GM23338 (cell line): ENCODE measurements at regions not wholly inside any gene's neighbourhood (a gene's known extent, or its start where the extent isn't known, plus 50 kb on each side); places are given as distances from the start of the nearest gene placed in this dataset.

Experiments
- ATAC-seq: fragments of 200-7000 bp; cut with Tn5 transposase; 3 replicates; pipeline ENCODE4 v1.9.1; 2020
- DNase-seq: peaks from one replicate; pipeline ENCODE4 v3.0.0-alpha.2; 2015; ENCODE audit warnings: low spot score
- H2AFZ ChIP-seq: fragments of 200-600 bp; sonication (generic); 2 replicates; pipeline ENCODE4 v1.8.0; 2016; ENCODE audit warnings: antibody characterized with exemption, mild to moderate bottlenecking, moderate library complexity
- H3F3A ChIP-seq: fragments of 200-600 bp; sonication (generic); replicated peaks from 2 replicates; pipeline ENCODE4 v1.8.0; 2017; ENCODE audit warnings: antibody characterized with exemption, mixed run types, low read depth
- H3K27ac ChIP-seq: fragments of 200-600 bp; sonication (generic); 2 replicates; pipeline ENCODE4 v1.6.1; 2016; ENCODE audit warnings: low read depth
- H3K27me3 ChIP-seq: fragments of 200-600 bp; sonication (generic); 2 replicates; pipeline ENCODE4 v1.8.0; 2016; ENCODE audit warnings: mild to moderate bottlenecking, mixed run types, moderate library complexity; ENCODE audit not compliant: insufficient read depth
- H3K36me3 ChIP-seq: fragments of 200-600 bp; sonication (generic); 2 replicates; pipeline ENCODE4 v1.8.0; 2016; ENCODE audit warnings: mild to moderate bottlenecking; ENCODE audit not compliant: insufficient read depth
- H3K4me1 ChIP-seq: fragments of 200-600 bp; sonication (generic); 2 replicates; pipeline ENCODE4 v1.8.0; 2016; ENCODE audit warnings: mild to moderate bottlenecking, moderate library complexity; ENCODE audit not compliant: insufficient read depth
- H3K4me2 ChIP-seq: fragments of 200-600 bp; sonication (generic); 2 replicates; pipeline ENCODE4 v1.7.1; 2017; ENCODE audit warnings: mixed run types
- H3K4me3 ChIP-seq: fragments of 200-600 bp; sonication (generic); 2 replicates; pipeline ENCODE4 v1.6.1; 2016; ENCODE audit warnings: mixed run types
- H3K79me2 ChIP-seq: fragments of 200-600 bp; sonication (generic); replicated peaks from 2 replicates; pipeline ENCODE4 v1.8.0; 2017; ENCODE audit warnings: mild to moderate bottlenecking; ENCODE audit not compliant: insufficient read depth
- H3K9me2 ChIP-seq: fragments of 200-600 bp; sonication (generic); 2 replicates; pipeline ENCODE4 v1.8.0; 2017; ENCODE audit not compliant: insufficient read depth
- H4K20me1 ChIP-seq: fragments of 200-600 bp; sonication (generic); replicated peaks from 2 replicates; pipeline ENCODE4 v1.8.0; 2017; ENCODE audit warnings: mild to moderate bottlenecking; ENCODE audit not compliant: insufficient read depth
- H3K27ac Mint-ChIP-seq: 2 replicates; pipeline ENCODE4 v1.8.0; 2020; ENCODE audit warnings: inconsistent platforms, mild to moderate bottlenecking, moderate library complexity, mixed read lengths
- H3K27me3 Mint-ChIP-seq: 3 replicates; pipeline ENCODE4 v1.8.0; 2022; ENCODE audit warnings: low read depth, mild to moderate bottlenecking, moderate library complexity, mixed read lengths, inconsistent platforms; ENCODE audit not compliant: insufficient read depth, poor library complexity
- H3K36me3 Mint-ChIP-seq: 3 replicates; pipeline ENCODE4 v1.8.0; 2021; ENCODE audit warnings: low read depth, mild to moderate bottlenecking, inconsistent platforms, moderate library complexity, mixed read lengths
- H3K4me1 Mint-ChIP-seq: 3 replicates; pipeline ENCODE4 v1.8.0; 2020; ENCODE audit warnings: mild to moderate bottlenecking, inconsistent platforms, mixed read lengths
- H3K4me3 Mint-ChIP-seq: 3 replicates; pipeline ENCODE4 v1.8.0; 2021; ENCODE audit warnings: moderate library complexity, mild to moderate bottlenecking, inconsistent platforms, mixed read lengths
- H3K9me3 Mint-ChIP-seq: 3 replicates; pipeline ENCODE4 v1.8.0; 2020; ENCODE audit warnings: moderate library complexity, mild to moderate bottlenecking, inconsistent platforms, mixed read lengths
- CREB1 ChIP-seq: fragments of 250-450 bp; sonication (Bioruptor Pico); IDR thresholded peaks from 2 replicates; pipeline ENCODE4 v1.5.0; 2020; ENCODE audit warnings: low read depth, mild to moderate bottlenecking, moderate library complexity
- EZH2 ChIP-seq: fragments of 200-600 bp; sonication (generic); IDR thresholded peaks from one replicate; pipeline ENCODE4 v1.8.0; 2017; ENCODE audit warnings: antibody characterized with exemption, mild to moderate bottlenecking, low read depth; ENCODE audit not compliant: unreplicated experiment
- JUNB ChIP-seq: IDR thresholded peaks from one replicate; pipeline ENCODE4 v1.6.1; 2016; ENCODE audit warnings: antibody characterized with exemption; ENCODE audit not compliant: unreplicated experiment
- NANOG ChIP-seq: IDR thresholded peaks from 2 replicates; pipeline ENCODE4 v1.6.1; 2016; ENCODE audit warnings: antibody characterized with exemption, borderline replicate concordance
- POLR2AphosphoS5 ChIP-seq: IDR thresholded peaks from 2 replicates; pipeline ENCODE4 v1.6.1; 2016; ENCODE audit warnings: antibody characterized with exemption, low read depth
- STAT1 ChIP-seq: IDR thresholded peaks from one replicate; pipeline ENCODE4 v1.6.1; 2016; ENCODE audit warnings: antibody characterized with exemption; ENCODE audit not compliant: unreplicated experiment
- ZNF114 ChIP-seq: fragments of 250-450 bp; sonication (Bioruptor Pico); IDR thresholded peaks from 2 replicates; pipeline ENCODE4 v1.5.0; 2020; ENCODE audit warnings: mild to moderate bottlenecking, moderate library complexity
- ZNF331 ChIP-seq: fragments of 250-450 bp; sonication (Bioruptor Pico); IDR thresholded peaks from 2 replicates; pipeline ENCODE4 v1.5.0; 2020; ENCODE audit warnings: low read depth, mild to moderate bottlenecking, moderate library complexity
- TF ChIP-seq, protein P1 (sequence below): IDR thresholded peaks from 2 replicates; pipeline ENCODE4 v1.6.1; 2016; ENCODE audit warnings: antibody characterized with exemption
- TF ChIP-seq, protein P2 (sequence below), 2 experiments: fragments of 200-600 bp in 1 of 2; sonication (generic) in 1 of 2; conservative IDR thresholded peaks; 2 replicates each; pipeline versions ENCODE4 v1.5.1 to v1.6.1; 2016 to 2017; ENCODE audit warnings: antibody characterized with exemption in 2 of 2, low read depth in 2 of 2, mild to moderate bottlenecking in 2 of 2, moderate library complexity in 1 of 2
- TF ChIP-seq, protein P3 (sequence below): IDR thresholded peaks from one replicate; pipeline ENCODE4 v1.6.1; 2018; ENCODE audit warnings: antibody characterized with exemption; ENCODE audit not compliant: unreplicated experiment

DNA sequence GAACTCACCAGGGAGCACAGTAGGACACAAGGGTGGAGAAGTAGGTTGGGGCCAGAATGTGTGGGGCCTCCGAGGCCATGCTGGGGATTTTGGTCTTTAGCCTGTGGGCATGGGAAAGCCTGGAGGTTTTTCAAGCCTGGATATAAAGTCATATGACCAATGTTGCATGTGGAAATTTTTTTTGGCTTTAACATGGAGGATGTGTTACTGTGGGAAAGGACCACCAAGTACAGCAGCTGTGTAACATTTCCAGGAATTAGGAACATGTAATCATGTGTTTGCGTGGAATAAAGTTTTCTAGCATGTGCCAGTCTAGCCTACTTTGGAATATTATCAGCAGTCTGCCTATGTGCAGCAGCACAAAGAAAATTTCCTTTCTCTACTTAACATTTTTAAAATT is 78.5 kb downstream of the TNFSF18 start:
- no peaks in the 10 kb centered on the region for H3K36me3 ChIP-seq
- no peaks in the 10 kb centered on the region for H3K79me2 ChIP-seq
- H3K4me1 ChIP-seq = no peaks in the 10 kb centered on the region
- no peak for ATAC-seq
- H3K4me3 Mint-ChIP-seq = no peak overlapping the region
- no peak overlapping the region for H3K27ac ChIP-seq
- no peak for DNase-seq
- H2AFZ ChIP-seq = no peak overlapping the region
- no peak for TF ChIP-seq STAT1
- TF ChIP-seq, protein P1, sequence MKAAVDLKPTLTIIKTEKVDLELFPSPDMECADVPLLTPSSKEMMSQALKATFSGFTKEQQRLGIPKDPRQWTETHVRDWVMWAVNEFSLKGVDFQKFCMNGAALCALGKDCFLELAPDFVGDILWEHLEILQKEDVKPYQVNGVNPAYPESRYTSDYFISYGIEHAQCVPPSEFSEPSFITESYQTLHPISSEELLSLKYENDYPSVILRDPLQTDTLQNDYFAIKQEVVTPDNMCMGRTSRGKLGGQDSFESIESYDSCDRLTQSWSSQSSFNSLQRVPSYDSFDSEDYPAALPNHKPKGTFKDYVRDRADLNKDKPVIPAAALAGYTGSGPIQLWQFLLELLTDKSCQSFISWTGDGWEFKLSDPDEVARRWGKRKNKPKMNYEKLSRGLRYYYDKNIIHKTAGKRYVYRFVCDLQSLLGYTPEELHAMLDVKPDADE = no peak
- no peak for TF ChIP-seq CREB1 (CRISPR knock-in tag)
- TF ChIP-seq EZH2 = no peak
- TF ChIP-seq NANOG = no peak
- TF ChIP-seq ZNF114 = no peak
- TF ChIP-seq, protein P2, sequence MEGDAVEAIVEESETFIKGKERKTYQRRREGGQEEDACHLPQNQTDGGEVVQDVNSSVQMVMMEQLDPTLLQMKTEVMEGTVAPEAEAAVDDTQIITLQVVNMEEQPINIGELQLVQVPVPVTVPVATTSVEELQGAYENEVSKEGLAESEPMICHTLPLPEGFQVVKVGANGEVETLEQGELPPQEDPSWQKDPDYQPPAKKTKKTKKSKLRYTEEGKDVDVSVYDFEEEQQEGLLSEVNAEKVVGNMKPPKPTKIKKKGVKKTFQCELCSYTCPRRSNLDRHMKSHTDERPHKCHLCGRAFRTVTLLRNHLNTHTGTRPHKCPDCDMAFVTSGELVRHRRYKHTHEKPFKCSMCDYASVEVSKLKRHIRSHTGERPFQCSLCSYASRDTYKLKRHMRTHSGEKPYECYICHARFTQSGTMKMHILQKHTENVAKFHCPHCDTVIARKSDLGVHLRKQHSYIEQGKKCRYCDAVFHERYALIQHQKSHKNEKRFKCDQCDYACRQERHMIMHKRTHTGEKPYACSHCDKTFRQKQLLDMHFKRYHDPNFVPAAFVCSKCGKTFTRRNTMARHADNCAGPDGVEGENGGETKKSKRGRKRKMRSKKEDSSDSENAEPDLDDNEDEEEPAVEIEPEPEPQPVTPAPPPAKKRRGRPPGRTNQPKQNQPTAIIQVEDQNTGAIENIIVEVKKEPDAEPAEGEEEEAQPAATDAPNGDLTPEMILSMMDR (conservative IDR thresholded peaks at IDR 0.05; ENCODE audit: low read depth in 2 of 2) = no peak
- TF ChIP-seq, protein P3, sequence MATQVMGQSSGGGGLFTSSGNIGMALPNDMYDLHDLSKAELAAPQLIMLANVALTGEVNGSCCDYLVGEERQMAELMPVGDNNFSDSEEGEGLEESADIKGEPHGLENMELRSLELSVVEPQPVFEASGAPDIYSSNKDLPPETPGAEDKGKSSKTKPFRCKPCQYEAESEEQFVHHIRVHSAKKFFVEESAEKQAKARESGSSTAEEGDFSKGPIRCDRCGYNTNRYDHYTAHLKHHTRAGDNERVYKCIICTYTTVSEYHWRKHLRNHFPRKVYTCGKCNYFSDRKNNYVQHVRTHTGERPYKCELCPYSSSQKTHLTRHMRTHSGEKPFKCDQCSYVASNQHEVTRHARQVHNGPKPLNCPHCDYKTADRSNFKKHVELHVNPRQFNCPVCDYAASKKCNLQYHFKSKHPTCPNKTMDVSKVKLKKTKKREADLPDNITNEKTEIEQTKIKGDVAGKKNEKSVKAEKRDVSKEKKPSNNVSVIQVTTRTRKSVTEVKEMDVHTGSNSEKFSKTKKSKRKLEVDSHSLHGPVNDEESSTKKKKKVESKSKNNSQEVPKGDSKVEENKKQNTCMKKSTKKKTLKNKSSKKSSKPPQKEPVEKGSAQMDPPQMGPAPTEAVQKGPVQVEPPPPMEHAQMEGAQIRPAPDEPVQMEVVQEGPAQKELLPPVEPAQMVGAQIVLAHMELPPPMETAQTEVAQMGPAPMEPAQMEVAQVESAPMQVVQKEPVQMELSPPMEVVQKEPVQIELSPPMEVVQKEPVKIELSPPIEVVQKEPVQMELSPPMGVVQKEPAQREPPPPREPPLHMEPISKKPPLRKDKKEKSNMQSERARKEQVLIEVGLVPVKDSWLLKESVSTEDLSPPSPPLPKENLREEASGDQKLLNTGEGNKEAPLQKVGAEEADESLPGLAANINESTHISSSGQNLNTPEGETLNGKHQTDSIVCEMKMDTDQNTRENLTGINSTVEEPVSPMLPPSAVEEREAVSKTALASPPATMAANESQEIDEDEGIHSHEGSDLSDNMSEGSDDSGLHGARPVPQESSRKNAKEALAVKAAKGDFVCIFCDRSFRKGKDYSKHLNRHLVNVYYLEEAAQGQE = no peak
- TF ChIP-seq POLR2AphosphoS5 = no peak
- H3K36me3 Mint-ChIP-seq = no peaks in the 10 kb centered on the region
- no peaks in the 10 kb centered on the region for H3K27me3 ChIP-seq
- H3K27me3 Mint-ChIP-seq = no peaks in the 10 kb centered on the region
- H3K9me2 ChIP-seq = no peaks in the 10 kb centered on the region
- H3K27ac Mint-ChIP-seq = no peak overlapping the region
- no peaks in the 10 kb centered on the region; the same call in 2 of the 3 replicates for H3K9me3 Mint-ChIP-seq
- H3F3A ChIP-seq = no peaks in the 10 kb centered on the region
- H3K4me2 ChIP-seq = no peak overlapping the region
- no peak overlapping the region for H3K4me3 ChIP-seq
- no peaks in the 10 kb centered on the region for H4K20me1 ChIP-seq
- H3K4me1 Mint-ChIP-seq = no peaks in the 10 kb centered on the region

DNA sequence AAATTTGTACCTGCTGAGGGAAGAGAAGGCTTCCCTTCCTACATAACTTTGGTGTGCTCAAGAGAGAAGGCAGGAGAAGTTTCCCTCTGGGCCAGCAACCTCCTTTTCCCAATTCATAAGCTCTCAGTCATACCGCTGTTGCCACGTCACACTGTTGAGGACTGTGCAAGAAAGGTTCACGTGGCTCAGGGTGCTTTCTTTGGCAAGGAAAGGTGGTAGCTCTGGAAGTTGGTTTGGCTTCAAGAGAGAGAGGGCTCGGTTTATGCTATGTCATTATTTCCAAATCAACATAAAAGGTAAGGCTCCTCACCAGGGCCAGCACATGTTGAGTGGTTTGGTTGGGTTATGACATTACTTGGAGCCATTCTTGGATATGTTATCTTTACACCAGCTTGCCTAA is 77.3 kb downstream of the TNFSF18 start:
- Histone ChIP-seq H3K4me2 (no peak overlapping the region), H3K27ac (no peak overlapping the region), H3K36me3 (no peaks in the 10 kb centered on the region), H3F3A (no peaks in the 10 kb centered on the region), H3K4me3 (no peak overlapping the region), H4K20me1 (no peaks in the 10 kb centered on the region), H3K9me2 (no peaks in the 10 kb centered on the region), H3K27me3 (no peaks in the 10 kb centered on the region), H2AFZ (no peak overlapping the region), H3K4me1 (no peaks in the 10 kb centered on the region), H3K79me2 (no peaks in the 10 kb centered on the region)
- Mint-ChIP-seq H3K27ac (no peak overlapping the region), H3K4me3 (no peak overlapping the region), H3K4me1 (no peaks in the 10 kb centered on the region), H3K27me3 (no peaks in the 10 kb centered on the region), H3K9me3 (no peaks in the 10 kb centered on the region; the same call in 2 of the 3 replicates), H3K36me3 (no peaks in the 10 kb centered on the region)
- DNase-seq (no peak), ATAC-seq (no peak)
- TF ChIP-seq POLR2AphosphoS5 = no peak
- TF ChIP-seq, protein P2 (conservative IDR thresholded peaks at IDR 0.05; ENCODE audit: low read depth in 2 of 2) = no peak
- TF ChIP-seq NANOG = no peak
- no peak for TF ChIP-seq STAT1
- TF ChIP-seq EZH2 = no peak
- no peak for TF ChIP-seq ZNF331
- TF ChIP-seq ZNF114 = no peak
- no peak for TF ChIP-seq JUNB
